Kidney epithelial cell (primary cell): ENCODE measurements at regions not wholly inside any gene's neighbourhood (a gene's known extent, or its start where the extent isn't known, plus 50 kb on each side); places are given as distances from the start of the nearest gene placed in this dataset.

ENCODE experiments used
- DNase-seq: peaks from one replicate; pipeline ENCODE4 v3.0.0-alpha.2; 2010; ENCODE audit warnings: low read depth
- H3K27me3 ChIP-seq: 2 replicates; pipeline ENCODE4 v1.6.0; 2011; ENCODE audit warnings: low read length; ENCODE audit not compliant: control insufficient read depth, insufficient read depth
- H3K36me3 ChIP-seq: 2 replicates; pipeline ENCODE4 v1.5.1; 2011; ENCODE audit warnings: low read length; ENCODE audit not compliant: control insufficient read depth, insufficient read depth
- H3K4me3 ChIP-seq: 2 replicates; pipeline ENCODE4 v1.5.1; 2011; ENCODE audit warnings: low read depth, mild to moderate bottlenecking, control low read depth, low read length
- CTCF ChIP-seq: IDR thresholded peaks from 2 replicates; pipeline ENCODE4 v1.5.1; 2011; ENCODE audit warnings: mild to moderate bottlenecking, moderate library complexity, low read length, control low read depth, inconsistent platforms; ENCODE audit not compliant: insufficient read depth, poor library complexity, severe bottlenecking

GRCh38 chr1:213779228-213779627 lies 208.5 kb upstream of the PROX1 start:
- H3K4me3 ChIP-seq: no peak overlapping the region
- H3K36me3 ChIP-seq: no peaks in the 10 kb centered on the region
- TF ChIP-seq CTCF: no peak
- no peak for DNase-seq
- peaks cover 3% of the 10 kb centered on the region for H3K27me3 ChIP-seq

- no peak for DNase-seq
- Histone ChIP-seq H3K27me3 (peaks cover 3% of the 10 kb centered on the region), H3K4me3 (no peak overlapping the region), H3K36me3 (no peaks in the 10 kb centered on the region)
- TF ChIP-seq CTCF: no peak
Observed at GRCh38 chr1:213782941-213783672, 204.7 kb upstream of the PROX1 start.

- Histone ChIP-seq H3K27me3 (peaks cover 3% of the 10 kb centered on the region), H3K36me3 (no peaks in the 10 kb centered on the region)
- no peak for TF ChIP-seq CTCF
Observed at GRCh38 chr1:213783893-213784292, 203.9 kb upstream of the PROX1 start.

GRCh38 chr1:213786683-213787082 lies 201.1 kb upstream of the PROX1 start:
- TF ChIP-seq CTCF: no peak
- H3K36me3 ChIP-seq: no peaks in the 10 kb centered on the region
- peaks cover 3% of the 10 kb centered on the region for H3K27me3 ChIP-seq
- no peak for DNase-seq
- H3K4me3 ChIP-seq: no peak overlapping the region

More at GRCh38 chr1:213783893-213784292, 203.9 kb upstream of the PROX1 start:
- H3K4me3 ChIP-seq: no peak overlapping the region
- no peak for DNase-seq

- TF ChIP-seq CTCF: no peak
- Histone ChIP-seq H3K27me3 (no peaks in the 10 kb centered on the region), H3K4me3 (no peak overlapping the region), H3K36me3 (no peaks in the 10 kb centered on the region)
- no peak for DNase-seq
Observed at GRCh38 chr1:213790565-213790964, 197.2 kb upstream of the PROX1 start.

- no peak for DNase-seq
- no peak for TF ChIP-seq CTCF
- no peaks in the 10 kb centered on the region for H3K27me3 ChIP-seq
Observed at GRCh38 chr1:213793482-213794067, 194.2 kb upstream of the PROX1 start.

More at GRCh38 chr1:213793482-213794067, 194.2 kb upstream of the PROX1 start:
- H3K36me3 ChIP-seq: no peaks in the 10 kb centered on the region
- H3K4me3 ChIP-seq: no peak overlapping the region
